H1 (cell line): ENCODE measurements at regions not wholly inside any gene's neighbourhood (a gene's known extent, or its start where the extent isn't known, plus 50 kb on each side); places are given as distances from the start of the nearest gene placed in this dataset.
"Not testable (repeated sequence)": the region's sequence is repeated elsewhere in the genome, so short reads cannot be mapped to it uniquely, and the experiment has no call there.

Experiments used
- CTCF ChIA-PET: fragments of 300-600 bp; sonication (Branson Sonifier 250); formaldehyde crosslinking; loops from one replicate; lab custom pipeline; 2021; ENCODE audit not compliant: partially characterized antibody; lab: Charles Lee
- POLR2A ChIA-PET: fragments of 300-600 bp; sonication (Branson Sonifier 250); formaldehyde crosslinking; loops from one replicate; lab custom pipeline; 2021; ENCODE audit warnings: inconsistent platforms; ENCODE audit not compliant: partially characterized antibody; lab: Charles Lee
- DNase-seq, 2 experiments: peaks; one replicate each; pipeline versions ENCODE4 v3.0.0 to v3.0.0-alpha.2; 2010 to 2022; ENCODE audit warnings: low spot score in 2 of 2, low read depth in 1 of 2, mixed read lengths in 1 of 2
- FAIRE-seq: peaks from 2 replicates; lab custom pipeline; 2011; peaks lifted over from hg19 to GRCh38; lab: Jason Lieb, UNC
- H2AFZ ChIP-seq: 2 replicates; pipeline ENCODE4 v1.8.1; 2012; ENCODE audit warnings: low read length, inconsistent platforms
- H2AK5ac ChIP-seq: 2 replicates; pipeline ENCODE4 v1.6.1; 2013; ENCODE audit warnings: low read depth, low read length
- H2BK120ac ChIP-seq: replicated peaks from 2 replicates; pipeline ENCODE3; 2013; ENCODE audit warnings: low read depth, low read length, inconsistent platforms
- H2BK12ac ChIP-seq: 2 replicates; pipeline ENCODE4 v1.6.1; 2013; ENCODE audit warnings: low read depth, low read length
- H2BK15ac ChIP-seq: 2 replicates; pipeline ENCODE4 v1.6.1; 2013; ENCODE audit warnings: low read length
- H2BK20ac ChIP-seq: 2 replicates; pipeline ENCODE4 v1.6.1; 2013; ENCODE audit warnings: low read length
- H2BK5ac ChIP-seq: 2 replicates; pipeline ENCODE4 v1.6.1; 2013; ENCODE audit warnings: low read depth, low read length
- H3K14ac ChIP-seq: 2 replicates; pipeline ENCODE4 v1.6.1; 2013; ENCODE audit warnings: inconsistent platforms; ENCODE audit not compliant: insufficient read length
- H3K18ac ChIP-seq: 2 replicates; pipeline ENCODE4 v1.6.1; 2013; ENCODE audit warnings: low read length; ENCODE audit errors: extremely low read depth
- H3K23ac ChIP-seq: 2 replicates; pipeline ENCODE4 v1.6.1; 2013; ENCODE audit warnings: inconsistent platforms; ENCODE audit not compliant: insufficient read length
- H3K23me2 ChIP-seq: 2 replicates; pipeline ENCODE4 v1.6.1; 2013; ENCODE audit warnings: low read depth, low read length
- H3K27ac ChIP-seq: 2 replicates; pipeline ENCODE4 v1.6.1; 2011; ENCODE audit warnings: low read depth, low read length, inconsistent platforms
- H3K27me3 ChIP-seq, 4 experiments: replicated peaks in 1 of 4; 1 replicate in 1 of 4; 2 replicates in 3 of 4; pipeline versions ENCODE4 v1.6.1 to v1.8.1; 2011 to 2013; ENCODE audit warnings: low read length in 3 of 4, mild to moderate bottlenecking in 3 of 4, inconsistent platforms in 2 of 4, mixed read lengths in 2 of 4, moderate library complexity in 1 of 4; ENCODE audit not compliant: control insufficient read depth in 3 of 4, insufficient read depth in 3 of 4; ENCODE audit errors: extremely low read depth in 1 of 4
- H3K36me3 ChIP-seq, 4 experiments: 2 replicates each; pipeline versions ENCODE4 v1.6.1 to v1.8.1; 2011 to 2013; ENCODE audit warnings: mild to moderate bottlenecking in 4 of 4, low read length in 3 of 4, moderate library complexity in 2 of 4, control low read depth in 1 of 4, inconsistent platforms in 1 of 4; ENCODE audit not compliant: insufficient read depth in 4 of 4, control insufficient read depth in 2 of 4
- H3K4ac ChIP-seq: replicated peaks from 2 replicates; pipeline ENCODE3; 2013; ENCODE audit warnings: low read length, low read depth, mixed read lengths, inconsistent platforms; ENCODE audit not compliant: insufficient read length
- H3K4me1 ChIP-seq, 4 experiments: replicated peaks in 1 of 4; 1 replicate in 1 of 4; 2 replicates in 3 of 4; pipeline versions ENCODE4 v1.6.1 to v1.8.1; 2011 to 2013; ENCODE audit warnings: low read length in 3 of 4, inconsistent platforms in 2 of 4, mixed read lengths in 1 of 4; ENCODE audit not compliant: insufficient read depth in 4 of 4, control insufficient read depth in 3 of 4
- H3K4me2 ChIP-seq, 2 experiments: 2 replicates each; pipeline versions ENCODE4 v1.6.1 to v1.8.1; 2011 to 2013; ENCODE audit warnings: low read depth in 2 of 2, low read length in 2 of 2, control low read depth in 1 of 2, inconsistent platforms in 1 of 2, mild to moderate bottlenecking in 1 of 2; ENCODE audit not compliant: insufficient read depth in 1 of 2
- H3K4me3 ChIP-seq, 4 experiments: fragments of 200-600, 300-600 bp in 1 of 4; sonication (generic), shearing (Covaris generic), sonication (Bioruptor Twin) in 1 of 4; 2 replicates each; pipeline versions ENCODE4 v1.5.1 to v1.8.1; 2011 to 2016; ENCODE audit warnings: low read length in 4 of 4, low read depth in 3 of 4, control low read depth in 2 of 4, inconsistent platforms in 2 of 4, mild to moderate bottlenecking in 2 of 4, mixed read lengths in 1 of 4, moderate library complexity in 1 of 4; ENCODE audit not compliant: insufficient read depth in 2 of 4; ENCODE audit errors: extremely low read depth in 1 of 4
- H3K56ac ChIP-seq: replicated peaks from 2 replicates; pipeline ENCODE3; 2013; ENCODE audit warnings: low read depth, mild to moderate bottlenecking, mixed read lengths, low read length, inconsistent platforms; ENCODE audit not compliant: insufficient read length
- H3K79me1 ChIP-seq: 2 replicates; pipeline ENCODE4 v1.6.1; 2013; ENCODE audit warnings: low read depth, low read length, control low read depth
- H3K79me2 ChIP-seq, 2 experiments: 2 replicates each; pipeline versions ENCODE4 v1.6.1 to v1.8.1; 2012 to 2013; ENCODE audit warnings: low read length in 2 of 2, mild to moderate bottlenecking in 2 of 2, inconsistent platforms in 1 of 2; ENCODE audit not compliant: insufficient read depth in 2 of 2, control insufficient read depth in 1 of 2
- H3K9ac ChIP-seq, 4 experiments: replicated peaks in 1 of 4; 1 replicate in 1 of 4; 2 replicates in 3 of 4; pipeline versions ENCODE4 v1.6.1 to v1.8.1; 2011 to 2013; ENCODE audit warnings: low read depth in 3 of 4, low read length in 3 of 4, control low read depth in 2 of 4, mild to moderate bottlenecking in 2 of 4, moderate library complexity in 2 of 4, inconsistent platforms in 1 of 4; ENCODE audit errors: extremely low read depth in 1 of 4
- H3K9me3 ChIP-seq, 2 experiments: 2 replicates each; pipeline versions ENCODE4 v1.6.1 to v1.8.1; 2012 to 2013; ENCODE audit warnings: mild to moderate bottlenecking in 2 of 2, moderate library complexity in 2 of 2, control low read depth in 1 of 2, inconsistent platforms in 1 of 2, low read depth in 1 of 2, low read length in 1 of 2, mixed read lengths in 1 of 2; ENCODE audit not compliant: insufficient read depth in 2 of 2
- H4K20me1 ChIP-seq, 2 experiments: replicated peaks in 1 of 2; 2 replicates each; pipeline versions ENCODE3 to v1.8.1; 2011 to 2013; ENCODE audit warnings: inconsistent platforms in 2 of 2, low read length in 2 of 2, mild to moderate bottlenecking in 1 of 2; ENCODE audit not compliant: insufficient read depth in 2 of 2, control insufficient read depth in 1 of 2
- H4K5ac ChIP-seq: 2 replicates; pipeline ENCODE4 v1.6.1; 2013; ENCODE audit warnings: low read length, low read depth, mixed read lengths, inconsistent platforms; ENCODE audit not compliant: insufficient read length
- H4K8ac ChIP-seq: 2 replicates; pipeline ENCODE4 v1.8.0; 2013; ENCODE audit warnings: mild to moderate bottlenecking, moderate library complexity, low read length, inconsistent platforms; ENCODE audit not compliant: insufficient read depth; ENCODE audit errors: extremely low read depth
- H4K91ac ChIP-seq: replicated peaks from 2 replicates; pipeline ENCODE3; 2013; ENCODE audit warnings: low read length, mixed read lengths, inconsistent platforms; ENCODE audit not compliant: insufficient read length
- WGBS, 2 experiments: shearing (Covaris generic) in 1 of 2; methylation state at CpG; one replicate each; pipeline versions ENCODE4 v1.1.6 to v1.1.7; 2013 to 2015; ENCODE audit warnings: low lambda C conversion rate in 2 of 2, mixed read lengths in 2 of 2, inconsistent platforms in 1 of 2, low coverage in 1 of 2, missing lambda C conversion rate in 1 of 2; ENCODE audit not compliant: insufficient replicate concordance in 2 of 2, insufficient coverage in 1 of 2, insufficient read length in 1 of 2; ENCODE audit errors: extremely low coverage in 1 of 2, missing lambda C conversion rate in 1 of 2; 5-methylcytosine and 5-hydroxymethylcytosine counted together

GRCh38 chr5:1579389-1579788, 55.6 kb upstream of the LPCAT1 start:
- H2AFZ ChIP-seq, H3K4ac ChIP-seq, H3K9ac ChIP-seq, H3K9me3 ChIP-seq, H3K23me2 ChIP-seq, H4K5ac ChIP-seq, H3K27me3 ChIP-seq, H2AK5ac ChIP-seq, H2BK15ac ChIP-seq, H3K23ac ChIP-seq, H2BK20ac ChIP-seq, H4K8ac ChIP-seq, H2BK12ac ChIP-seq, H3K4me1 ChIP-seq, H2BK120ac ChIP-seq, H3K4me2 ChIP-seq, H3K56ac ChIP-seq, H3K4me3 ChIP-seq, H3K14ac ChIP-seq, H3K79me2 ChIP-seq, DNase-seq, FAIRE-seq, H3K27ac ChIP-seq, H2BK5ac ChIP-seq, H3K18ac ChIP-seq, H4K20me1 ChIP-seq, H3K79me1 ChIP-seq, H4K91ac ChIP-seq: not testable (repeated sequence)
- ChIA-PET CTCF (interaction anchor here (0.7 kb wide), 1 partner anchor 99 kb away, joined by 3 read pairs; no protein-coding TSS in a partner anchor), POLR2A (interaction anchor here (1.7 to 2.4 kb wide), 2 partner anchors 9 to 10 kb away, joined by 4 to 6 read pairs; no protein-coding TSS in a partner anchor)
- WGBS, 2 experiments, result 94% methylated on average over 5 of the region's 5 CpGs; no CpG with 5 or more reads in 1 of the 2 experiments
- peaks cover 0 to 45% (median 13%) of the 10 kb centered on the region in 4 experiments; a peak in 7 of 8 replicates for H3K36me3 ChIP-seq

- H3K14ac ChIP-seq, H3K4ac ChIP-seq, H3K56ac ChIP-seq, H3K4me2 ChIP-seq, H2BK120ac ChIP-seq, H3K9ac ChIP-seq, H4K20me1 ChIP-seq, H4K91ac ChIP-seq, H2AK5ac ChIP-seq, H2BK20ac ChIP-seq, H3K79me1 ChIP-seq, H3K4me3 ChIP-seq, DNase-seq, H3K4me1 ChIP-seq, CTCF ChIA-PET, FAIRE-seq, H3K23me2 ChIP-seq, H2AFZ ChIP-seq, H3K79me2 ChIP-seq, H2BK15ac ChIP-seq, POLR2A ChIA-PET, H3K27me3 ChIP-seq, H3K27ac ChIP-seq, H2BK12ac ChIP-seq, H2BK5ac ChIP-seq, H4K8ac ChIP-seq, H3K18ac ChIP-seq, H4K5ac ChIP-seq, H3K9me3 ChIP-seq, H3K23ac ChIP-seq: not testable (repeated sequence)
- 95% methylated on average over 5 of the region's 7 CpGs; no CpG with 5 or more reads in 1 of the 2 experiments for WGBS, 2 experiments
- peaks cover 0 to 56% (median 11%) of the 10 kb centered on the region in 4 experiments; a peak in 7 of 8 replicates for H3K36me3 ChIP-seq
Measured at GRCh38 chr5:1576851-1577250, 53.1 kb upstream of the LPCAT1 start.
